GM10266 (cell line): ENCODE measurements at regions not wholly inside any gene's neighbourhood (a gene's known extent, or its start where the extent isn't known, plus 50 kb on each side); places are given as distances from the start of the nearest gene placed in this dataset.

Source experiments
- DNase-seq: peaks from one replicate; pipeline ENCODE4 v3.0.0; 2012; ENCODE audit errors: extremely low spot score
- TF ChIP-seq, protein P1 (sequence below): IDR thresholded peaks from 2 replicates; pipeline ENCODE4 v1.5.1; 2012; ENCODE audit warnings: mild to moderate bottlenecking, low read depth; ENCODE audit not compliant: control insufficient read depth, insufficient read depth; ENCODE audit errors: missing control alignments

DNA sequence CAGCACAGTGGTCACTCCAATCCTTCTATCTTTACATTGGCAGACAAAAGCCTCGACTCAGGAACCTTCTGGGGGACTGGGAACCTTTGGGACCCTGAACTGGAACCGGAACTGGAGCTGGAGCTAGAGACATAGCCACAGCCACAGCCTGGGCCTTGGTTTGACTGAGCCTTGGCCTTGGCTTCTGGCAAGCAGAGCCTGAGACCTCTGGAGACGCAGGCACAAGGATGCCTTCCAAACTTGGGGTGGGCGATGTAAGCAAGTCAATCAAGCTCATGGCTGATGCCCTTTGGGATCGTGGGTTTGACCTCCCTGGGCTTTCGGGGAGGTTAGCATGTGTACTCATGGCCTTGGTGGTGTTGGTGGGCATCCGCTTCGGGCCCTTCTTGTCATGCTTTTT, 619.3 kb downstream of the MBD2 start:
- no peak for DNase-seq
- TF ChIP-seq, protein P1, sequence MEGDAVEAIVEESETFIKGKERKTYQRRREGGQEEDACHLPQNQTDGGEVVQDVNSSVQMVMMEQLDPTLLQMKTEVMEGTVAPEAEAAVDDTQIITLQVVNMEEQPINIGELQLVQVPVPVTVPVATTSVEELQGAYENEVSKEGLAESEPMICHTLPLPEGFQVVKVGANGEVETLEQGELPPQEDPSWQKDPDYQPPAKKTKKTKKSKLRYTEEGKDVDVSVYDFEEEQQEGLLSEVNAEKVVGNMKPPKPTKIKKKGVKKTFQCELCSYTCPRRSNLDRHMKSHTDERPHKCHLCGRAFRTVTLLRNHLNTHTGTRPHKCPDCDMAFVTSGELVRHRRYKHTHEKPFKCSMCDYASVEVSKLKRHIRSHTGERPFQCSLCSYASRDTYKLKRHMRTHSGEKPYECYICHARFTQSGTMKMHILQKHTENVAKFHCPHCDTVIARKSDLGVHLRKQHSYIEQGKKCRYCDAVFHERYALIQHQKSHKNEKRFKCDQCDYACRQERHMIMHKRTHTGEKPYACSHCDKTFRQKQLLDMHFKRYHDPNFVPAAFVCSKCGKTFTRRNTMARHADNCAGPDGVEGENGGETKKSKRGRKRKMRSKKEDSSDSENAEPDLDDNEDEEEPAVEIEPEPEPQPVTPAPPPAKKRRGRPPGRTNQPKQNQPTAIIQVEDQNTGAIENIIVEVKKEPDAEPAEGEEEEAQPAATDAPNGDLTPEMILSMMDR: no peak

DNA sequence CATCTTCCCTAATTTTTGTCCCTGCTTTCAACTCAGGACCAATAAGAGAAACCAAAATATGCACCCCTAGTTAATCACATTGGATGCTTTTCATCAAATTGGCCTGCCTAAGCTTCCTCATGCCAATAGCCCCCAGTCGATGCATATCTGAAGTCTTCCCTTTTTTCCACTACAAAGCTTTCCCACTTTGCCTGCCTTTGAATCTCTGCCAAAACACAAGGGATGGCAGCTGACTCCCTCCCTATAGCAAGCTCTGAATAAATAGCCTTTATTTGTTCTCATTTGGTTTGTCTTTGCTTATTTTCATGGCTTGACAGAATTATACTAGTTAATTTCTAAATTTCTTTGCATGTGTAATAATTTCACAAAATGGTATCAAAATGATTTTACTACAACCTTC, 621.2 kb downstream of the MBD2 start:
- no peak for DNase-seq
- TF ChIP-seq, protein P1: no peak

DNA sequence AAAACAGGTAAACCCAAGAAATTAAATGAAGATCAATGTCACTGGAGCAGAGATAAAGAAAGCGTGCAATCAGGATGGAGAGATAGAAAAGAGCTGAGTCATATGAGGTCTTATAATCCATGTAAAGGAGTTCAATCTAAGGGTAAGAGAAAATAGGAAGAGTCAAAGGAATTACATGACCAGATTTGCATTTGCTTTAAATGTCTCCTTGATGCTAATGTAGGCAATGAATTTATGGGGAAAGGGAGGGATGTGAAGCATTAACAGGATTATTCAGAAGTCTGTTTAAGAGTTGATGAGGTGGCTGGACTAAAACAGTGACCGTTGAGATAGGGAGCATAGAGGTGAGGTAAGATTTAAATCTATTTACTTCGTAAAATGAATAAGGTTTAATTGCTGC, 623.1 kb downstream of the MBD2 start:
- TF ChIP-seq, protein P1: no peak
- no peak for DNase-seq

DNA sequence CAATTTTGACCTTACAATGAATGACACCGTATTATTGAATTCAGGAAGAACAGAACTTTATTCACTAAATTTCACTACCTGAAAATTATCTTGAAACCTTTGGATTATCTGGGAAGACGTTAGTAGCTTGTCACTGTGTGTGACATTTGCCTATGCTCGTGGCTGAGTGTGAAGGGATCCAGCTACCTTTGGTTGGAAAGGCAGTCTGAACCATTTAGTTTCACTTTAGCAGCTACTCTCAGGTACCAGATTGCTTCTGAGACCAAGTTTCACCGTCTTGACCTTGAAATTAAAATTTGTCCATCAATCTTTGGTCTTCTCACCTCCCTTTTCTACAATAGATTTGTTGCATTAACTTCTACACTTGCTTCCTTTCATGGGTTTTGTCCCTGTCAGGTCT, 637.5 kb downstream of the MBD2 start:
- TF ChIP-seq, protein P1: no peak
- DNase-seq: no peak
